B cell (primary cell): ENCODE measurements at regions not wholly inside any gene's neighbourhood (a gene's known extent, or its start where the extent isn't known, plus 50 kb on each side); places are given as distances from the start of the nearest gene placed in this dataset.

ENCODE experiments used
- ATAC-seq: fragments of 200-7000 bp; cut with Tn5 transposase; one replicate; pipeline ENCODE4 v1.10.0; 2021; ENCODE audit warnings: low read depth, mild to moderate bottlenecking, moderate number of reproducible peaks, moderate library complexity
- CTCF ChIA-PET: fragments of 350-600 bp; sonication (Branson Sonifier 250); formaldehyde crosslinking; loops from one replicate; lab custom pipeline; 2021; ENCODE audit warnings: antibody characterized with exemption, inconsistent platforms; lab: Charles Lee
- POLR2A ChIA-PET: fragments of 350-600 bp; sonication (Branson Sonifier 250); formaldehyde crosslinking; loops from one replicate; lab custom pipeline; 2021; ENCODE audit warnings: antibody characterized with exemption; lab: Charles Lee
- DNase-seq: peaks from one replicate; pipeline ENCODE4 v3.0.0; 2013
- H2AFZ ChIP-seq: 2 replicates; pipeline ENCODE4 v1.6.1; 2012; ENCODE audit warnings: mild to moderate bottlenecking, low read depth, low read length; ENCODE audit not compliant: insufficient read depth, poor library complexity, severe bottlenecking
- H3K27ac ChIP-seq, 2 donors: 1 replicate in 1 of 2; 2 replicates in 1 of 2; pipeline ENCODE4 v1.5.1; 2012 to 2013; ENCODE audit warnings: low read length in 2 of 2, mild to moderate bottlenecking in 2 of 2, moderate library complexity in 1 of 2
- H3K27me3 ChIP-seq, 4 experiments: fragments of 200-600 bp in 1 of 4; sonication (generic) in 1 of 4; replicated peaks in 1 of 4; 1 replicate in 2 of 4; 2 replicates in 2 of 4; pipeline versions ENCODE4 v1.6.1 to v1.7.0; 2013 to 2016; ENCODE audit warnings: low read length in 3 of 4, mild to moderate bottlenecking in 2 of 4, mixed read lengths in 1 of 4, moderate library complexity in 1 of 4; ENCODE audit not compliant: insufficient read depth in 4 of 4, control insufficient read depth in 3 of 4; ENCODE audit errors: control extremely low read depth in 1 of 4
- H3K36me3 ChIP-seq, 2 experiments: replicated peaks in 1 of 2; 1 replicate in 1 of 2; 2 replicates in 1 of 2; pipeline versions ENCODE4 v1.6.1 to v1.7.1; 2013; ENCODE audit warnings: low read length in 1 of 2; ENCODE audit not compliant: insufficient read depth in 2 of 2, control insufficient read depth in 1 of 2; ENCODE audit errors: control extremely low read depth in 1 of 2, extremely low read depth in 1 of 2
- H3K4me1 ChIP-seq, 2 donors: fragments of 200-600 bp in 1 of 2; sonication (generic) in 1 of 2; 1 replicate in 1 of 2; 2 replicates in 1 of 2; pipeline versions ENCODE4 v1.5.1 to v1.6.1; 2013 to 2017; ENCODE audit warnings: low read length in 2 of 2; ENCODE audit not compliant: control insufficient read depth in 2 of 2, insufficient read depth in 2 of 2
- H3K4me2 ChIP-seq: replicated peaks from 2 replicates; pipeline ENCODE3; 2012; ENCODE audit warnings: mild to moderate bottlenecking, low read depth, low read length; ENCODE audit not compliant: poor library complexity, severe bottlenecking
- H3K4me3 ChIP-seq, 5 experiments: fragments of 200-600 bp in 1 of 5; sonication (generic) in 1 of 5; 1 replicate in 3 of 5; 2 replicates in 2 of 5; pipeline versions ENCODE4 v1.5.1 to v1.7.0; 2011 to 2016; ENCODE audit warnings: low read length in 4 of 5, mild to moderate bottlenecking in 4 of 5, low read depth in 2 of 5, control low read depth in 1 of 5, moderate library complexity in 1 of 5; ENCODE audit not compliant: insufficient read depth in 1 of 5; ENCODE audit errors: control extremely low read depth in 1 of 5, extremely low read depth in 1 of 5
- H3K79me2 ChIP-seq: fragments of 200-600 bp; sonication (generic); one replicate; pipeline ENCODE4 v1.6.0; 2016; ENCODE audit warnings: low read length; ENCODE audit not compliant: control insufficient read depth, insufficient read depth
- H3K9ac ChIP-seq: fragments of 200-600 bp; sonication (generic); 2 replicates; pipeline ENCODE4 v1.6.1; 2017; ENCODE audit warnings: mild to moderate bottlenecking, low read length, moderate library complexity
- H3K9me3 ChIP-seq, 3 donors: one replicate each; pipeline versions ENCODE4 v1.6.1 to v1.7.1; 2013; ENCODE audit warnings: low read length in 2 of 3; ENCODE audit not compliant: control insufficient read depth in 2 of 3, insufficient read depth in 1 of 3; ENCODE audit errors: control extremely low read depth in 1 of 3
- H4K20me1 ChIP-seq: 2 replicates; pipeline ENCODE4 v1.6.0; 2012; ENCODE audit warnings: mild to moderate bottlenecking, low read length; ENCODE audit not compliant: insufficient read depth, control insufficient read depth, poor library complexity, severe bottlenecking
- H3K27ac Mint-ChIP-seq: one replicate; pipeline ENCODE4 v1.8.0; 2021; ENCODE audit warnings: mixed read lengths
- H3K27me3 Mint-ChIP-seq: one replicate; pipeline ENCODE4 v1.8.0; 2021; ENCODE audit warnings: mixed read lengths
- H3K4me1 Mint-ChIP-seq: one replicate; pipeline ENCODE4 v1.8.0; 2021; ENCODE audit warnings: mixed read lengths
- H3K4me3 Mint-ChIP-seq: one replicate; pipeline ENCODE4 v1.8.0; 2021; ENCODE audit warnings: mixed read lengths
- H3K9me3 Mint-ChIP-seq: one replicate; pipeline ENCODE4 v1.8.0; 2022; ENCODE audit warnings: mixed read lengths; ENCODE audit not compliant: insufficient read depth
- CTCF ChIP-seq: fragments of 200-600 bp; IDR thresholded peaks from one replicate; pipeline ENCODE4 v1.8.0; 2022; ENCODE audit warnings: antibody characterized with exemption, mild to moderate bottlenecking
- EZH2 ChIP-seq: IDR thresholded peaks from 2 replicates; pipeline ENCODE4 v1.6.1; 2012; ENCODE audit warnings: borderline replicate concordance, low read depth, mild to moderate bottlenecking, moderate library complexity, low read length; ENCODE audit not compliant: insufficient read depth, poor library complexity, severe bottlenecking
- WGBS: methylation state at CpG from one replicate; pipeline ENCODE4 v1.1.5; 2013; ENCODE audit warnings: missing lambda C conversion rate; ENCODE audit not compliant: insufficient coverage; 5-methylcytosine and 5-hydroxymethylcytosine counted together
- intact Hi-C: fragments of 100-400 bp; cut with micrococcal nuclease; formaldehyde crosslinking; loops from one replicate; pipeline ENCODE4 v1.10.0; 2022

GRCh38 chr4:77413766-77414165, 191.9 kb upstream of the CXCL13 start:
- CTCF ChIA-PET = no interaction called here
- no peaks in the 10 kb centered on the region for H3K4me1 ChIP-seq
- no peak overlapping the region for H3K4me2 ChIP-seq
- POLR2A ChIA-PET = no interaction called here
- no peaks in the 10 kb centered on the region for H3K27me3 ChIP-seq
- H3K4me3 ChIP-seq = no peak overlapping the region
- H4K20me1 ChIP-seq = no peaks in the 10 kb centered on the region
- H3K36me3 ChIP-seq = no peaks in the 10 kb centered on the region
- no peaks in the 10 kb centered on the region for H3K79me2 ChIP-seq
- H2AFZ ChIP-seq = no peak overlapping the region
- no peak overlapping the region for H3K27ac Mint-ChIP-seq
- intact Hi-C loops = no loop called here
- no peak overlapping the region for H3K27ac ChIP-seq
- no peaks in the 10 kb centered on the region for H3K9me3 ChIP-seq
- DNase-seq (no peak), ATAC-seq (no peak)
- no peaks in the 10 kb centered on the region for H3K27me3 Mint-ChIP-seq
- no peak for TF ChIP-seq EZH2
- TF ChIP-seq CTCF = no peak
- no peak overlapping the region for H3K9ac ChIP-seq
- no peak overlapping the region for H3K4me3 Mint-ChIP-seq
- no peaks in the 10 kb centered on the region for H3K4me1 Mint-ChIP-seq
- WGBS = 71% methylated on average over 1 of the region's 3 CpGs
- H3K9me3 Mint-ChIP-seq = no peaks in the 10 kb centered on the region

GRCh38 chr4:77415689-77416088, 189.9 kb upstream of the CXCL13 start:
- H3K4me1 Mint-ChIP-seq = no peaks in the 10 kb centered on the region
- no peaks in the 10 kb centered on the region for H3K27me3 Mint-ChIP-seq
- no peak overlapping the region for H3K9ac ChIP-seq
- POLR2A ChIA-PET = no interaction called here
- DNase-seq (no peak), ATAC-seq (no peak)
- no peaks in the 10 kb centered on the region for H3K9me3 Mint-ChIP-seq
- no peak overlapping the region for H2AFZ ChIP-seq
- no peaks in the 10 kb centered on the region for H3K79me2 ChIP-seq
- no peaks in the 10 kb centered on the region for H3K27me3 ChIP-seq
- H3K4me3 ChIP-seq = no peak overlapping the region
- H3K9me3 ChIP-seq = no peaks in the 10 kb centered on the region
- no peak overlapping the region for H3K27ac Mint-ChIP-seq
- H4K20me1 ChIP-seq = no peaks in the 10 kb centered on the region
- no peak for TF ChIP-seq CTCF
- no peak for TF ChIP-seq EZH2
- H3K4me3 Mint-ChIP-seq = no peak overlapping the region
- CTCF ChIA-PET = interaction anchor here (1.0 kb wide), 1 partner anchor 185 kb away, joined by 3 read pairs; no protein-coding TSS in a partner anchor
- H3K36me3 ChIP-seq = no peaks in the 10 kb centered on the region
- H3K4me2 ChIP-seq = no peak overlapping the region
- intact Hi-C loops = no loop called here
- H3K27ac ChIP-seq = no peak overlapping the region
- no peaks in the 10 kb centered on the region for H3K4me1 ChIP-seq
